ENCODE measurements at regions not wholly inside any gene's neighbourhood (a gene's known extent, or its start where the extent isn't known, plus 50 kb on each side); places are given as distances from the start of the nearest gene placed in this dataset.

DNA sequence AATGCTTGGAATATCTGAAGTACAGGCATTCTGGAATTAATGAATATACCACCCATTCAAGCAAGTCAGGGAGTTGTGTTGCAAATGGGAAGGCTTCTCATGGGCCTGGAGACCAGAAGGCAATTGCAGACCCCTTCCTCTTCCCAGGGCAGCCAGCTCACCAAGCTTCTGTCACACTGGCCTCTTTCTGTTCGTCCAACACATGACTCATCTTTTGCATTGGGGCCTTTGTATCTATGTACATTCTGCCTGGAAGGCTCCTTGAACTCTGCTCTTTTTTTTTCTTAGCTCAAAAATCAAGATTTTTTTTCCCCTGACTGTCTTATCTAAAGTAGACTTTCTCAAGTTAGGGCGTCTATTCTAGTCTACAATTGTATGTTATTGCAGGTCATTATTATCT, 132.9 kb upstream of the MYLIP start:
- no peaks in the 10 kb centered on the region for H3K4me1 ChIP-seq (ENCODE audit: control insufficient read depth, insufficient read depth, low read length)
- ChIA-PET CTCF (no interaction called here), POLR2A (no interaction called here)
- in situ Hi-C loops (cut with HindIII; ENCODE audit: low pct_unique_long_range_greater_than_20kb, low sequenced_read_pairs) (no loop called here), intact Hi-C loops (cut with micrococcal nuclease; ENCODE audit: unreplicated experiment) (no loop called here)
- H3K4me3 ChIP-seq (ENCODE audit: low read depth in 2 of 2, low read length in 2 of 2) = no peak overlapping the region
- no peaks in the 10 kb centered on the region for H3K36me3 ChIP-seq (ENCODE audit: control insufficient read depth, insufficient read depth, low read length)
- H3K27me3 ChIP-seq (ENCODE audit: control insufficient read depth, insufficient read depth, low read length) = no peaks in the 10 kb centered on the region; the same call in 1 of the 2 replicates
- ATAC-seq (no peak), DNase-seq (ENCODE audit: low read depth, low spot score) (no peak)
- no peak for TF ChIP-seq CTCF (IDR thresholded peaks at IDR 0.05)
- no peak for TF ChIP-seq TCF7L2 (IDR thresholded peaks at IDR 0.05; ENCODE audit: low read depth, low read length)
- no peak for TF ChIP-seq REST (IDR thresholded peaks at IDR 0.05; ENCODE audit: insufficient read depth in 1 of 2, low read depth in 2 of 2, low read length in 1 of 2)
- TF ChIP-seq POLR2AphosphoS5 (IDR thresholded peaks at IDR 0.05; ENCODE audit: low read depth, low read length) = no peak
- no peak for TF ChIP-seq SIN3A (IDR thresholded peaks at IDR 0.05; ENCODE audit: borderline replicate concordance, insufficient read depth, low read depth, low read length)
- BruUV-seq (replicated peaks) = no TSS peak
- no peaks in the 10 kb centered on the region for H3K9me3 ChIP-seq (ENCODE audit: control insufficient read depth, insufficient read depth, low read depth, low read length)
- H3K27ac ChIP-seq (ENCODE audit: low read length) = no peak overlapping the region

DNA sequence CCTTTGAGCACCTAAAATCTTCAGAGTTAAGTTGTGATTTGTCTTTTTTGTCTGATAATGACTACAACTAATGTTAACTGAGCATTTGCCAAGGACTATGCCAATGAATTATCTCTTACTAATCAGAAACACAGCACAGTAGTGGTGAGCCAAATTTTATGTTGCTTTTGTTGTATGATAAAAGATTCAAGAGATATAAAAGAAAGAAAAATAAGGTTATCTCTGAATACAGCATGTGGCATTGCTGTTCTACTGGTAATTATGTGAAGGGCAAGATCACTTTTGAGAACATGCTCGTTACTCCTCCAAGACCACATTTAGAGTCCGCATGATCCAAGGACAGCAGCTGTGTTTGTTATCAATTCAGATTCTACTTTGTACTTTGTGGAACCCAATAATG, 133.4 kb upstream of the MYLIP start:
- ATAC-seq (no peak), DNase-seq (ENCODE audit: low read depth, low spot score) (no peak)
- intact Hi-C loops (cut with micrococcal nuclease; ENCODE audit: unreplicated experiment) = no loop called here
- POLR2A ChIA-PET = no interaction called here
- in situ Hi-C loops (cut with HindIII; ENCODE audit: low pct_unique_long_range_greater_than_20kb, low sequenced_read_pairs) = no loop called here
- no peaks in the 10 kb centered on the region for H3K4me1 ChIP-seq (ENCODE audit: control insufficient read depth, insufficient read depth, low read length)
- no peak overlapping the region for H3K4me3 ChIP-seq (ENCODE audit: low read depth in 2 of 2, low read length in 2 of 2)
- CTCF ChIA-PET = no interaction called here
- no peaks in the 10 kb centered on the region for H3K36me3 ChIP-seq (ENCODE audit: control insufficient read depth, insufficient read depth, low read length)
- TF ChIP-seq REST (IDR thresholded peaks at IDR 0.05; ENCODE audit: insufficient read depth in 1 of 2, low read depth in 2 of 2, low read length in 1 of 2) = no peak
- TF ChIP-seq SIN3A (IDR thresholded peaks at IDR 0.05; ENCODE audit: borderline replicate concordance, insufficient read depth, low read depth, low read length) = no peak
- TF ChIP-seq CTCF (IDR thresholded peaks at IDR 0.05) = no peak
- TF ChIP-seq POLR2AphosphoS5 (IDR thresholded peaks at IDR 0.05; ENCODE audit: low read depth, low read length) = no peak
- no peak overlapping the region for H3K27ac ChIP-seq (ENCODE audit: low read length)
- no peaks in the 10 kb centered on the region; the same call in 1 of the 2 replicates for H3K27me3 ChIP-seq (ENCODE audit: control insufficient read depth, insufficient read depth, low read length)
- no peaks in the 10 kb centered on the region for H3K9me3 ChIP-seq (ENCODE audit: control insufficient read depth, insufficient read depth, low read depth, low read length)
- no TSS peak for BruUV-seq (replicated peaks)

Data from Panc1 (cell line).